Dermis blood vessel endothelial cell (primary cell): ENCODE measurements at regions not wholly inside any gene's neighbourhood (a gene's known extent, or its start where the extent isn't known, plus 50 kb on each side); places are given as distances from the start of the nearest gene placed in this dataset.

Experiments used
- DNase-seq: peaks from one replicate; pipeline ENCODE4 v3.0.0; 2010

- DNase-seq = no peak
These were observed 365.7 kb upstream of the KLHL1 start for GRCh38 chr13:70473907-70474306.

GRCh38 chr13:70469077-70469476 lies 360.8 kb upstream of the KLHL1 start:
- DNase-seq = no peak

- no peak for DNase-seq
These were observed 349.2 kb upstream of the KLHL1 start for GRCh38 chr13:70457474-70457873.

- DNase-seq = no peak
These were observed 340.6 kb upstream of the KLHL1 start for GRCh38 chr13:70448820-70449219.

- no peak for DNase-seq
These were observed 324.1 kb upstream of the KLHL1 start for GRCh38 chr13:70432276-70432805.

GRCh38 chr13:70430256-70430655 lies 322.0 kb upstream of the KLHL1 start:
- no peak for DNase-seq

- no peak for DNase-seq
These were observed 316.7 kb upstream of the KLHL1 start for GRCh38 chr13:70424928-70425327.

- no peak for DNase-seq
These were observed 316.2 kb upstream of the KLHL1 start for GRCh38 chr13:70424428-70424827.

- DNase-seq = no peak
These were observed 306.9 kb upstream of the KLHL1 start for GRCh38 chr13:70415136-70415535.

- no peak for DNase-seq
These were observed 300.6 kb upstream of the KLHL1 start for GRCh38 chr13:70408865-70409264.

- DNase-seq = no peak
These were observed 299.2 kb upstream of the KLHL1 start for GRCh38 chr13:70407486-70407885.

GRCh38 chr13:70405266-70405665 lies 297.0 kb upstream of the KLHL1 start:
- no peak for DNase-seq

- DNase-seq = no peak
These were observed 285.8 kb upstream of the KLHL1 start for GRCh38 chr13:70394031-70394548.

GRCh38 chr13:70391678-70392077 lies 283.4 kb upstream of the KLHL1 start:
- no peak for DNase-seq

GRCh38 chr13:70390968-70391367 lies 282.7 kb upstream of the KLHL1 start:
- no peak for DNase-seq

GRCh38 chr13:70390064-70390463 lies 281.8 kb upstream of the KLHL1 start:
- no peak for DNase-seq

GRCh38 chr13:70388935-70389334 lies 280.7 kb upstream of the KLHL1 start:
- no peak for DNase-seq

- no peak for DNase-seq
These were observed 278.7 kb upstream of the KLHL1 start for GRCh38 chr13:70386919-70387318.

GRCh38 chr13:70385852-70386251 lies 277.6 kb upstream of the KLHL1 start:
- no peak for DNase-seq

- no peak for DNase-seq
These were observed 275.9 kb upstream of the KLHL1 start for GRCh38 chr13:70384156-70384555.

- no peak for DNase-seq
These were observed 272.6 kb upstream of the KLHL1 start for GRCh38 chr13:70380809-70381208.

GRCh38 chr13:70375718-70376117 lies 267.5 kb upstream of the KLHL1 start:
- DNase-seq = no peak

GRCh38 chr13:70370924-70371323 lies 262.7 kb upstream of the KLHL1 start:
- DNase-seq = no peak

- DNase-seq = no peak
These were observed 258.5 kb upstream of the KLHL1 start for GRCh38 chr13:70366720-70367119.

- no peak for DNase-seq
These were observed 255.7 kb upstream of the KLHL1 start for GRCh38 chr13:70363991-70364390.
